OCI-LY7 (cell line): ENCODE measurements at regions not wholly inside any gene's neighbourhood (a gene's known extent, or its start where the extent isn't known, plus 50 kb on each side); places are given as distances from the start of the nearest gene placed in this dataset.

ENCODE experiments used
- CTCF ChIP-seq: fragments of 200-600 bp; sonication (generic); conservative IDR thresholded peaks from 2 replicates; pipeline ENCODE4 v1.5.1; 2014; ENCODE audit warnings: mild to moderate bottlenecking, antibody characterized with exemption, low read length, moderate library complexity, mixed read lengths
- EZH2phosphoT487 ChIP-seq: fragments of 200-600 bp; sonication (generic); IDR thresholded peaks from 2 replicates; pipeline ENCODE4 v1.6.1; 2018; ENCODE audit warnings: low read depth, borderline replicate concordance, mild to moderate bottlenecking, mixed run types, antibody characterized with exemption, low read length, moderate library complexity, mixed read lengths

GRCh38 chr10:44016589-44017482 is 368.1 kb downstream of the CXCL12 start:
- TF ChIP-seq CTCF, result no peak
- TF ChIP-seq EZH2phosphoT487, result no peak
